AG08396 (cell line): ENCODE measurements at regions not wholly inside any gene's neighbourhood (a gene's known extent, or its start where the extent isn't known, plus 50 kb on each side); places are given as distances from the start of the nearest gene placed in this dataset.
"Not testable (repeated sequence)": the region's sequence is repeated elsewhere in the genome, so short reads cannot be mapped to it uniquely, and the experiment has no call there.

Experiments used
- DNase-seq: peaks from one replicate; pipeline ENCODE4 v3.0.0; 2012; ENCODE audit warnings: low spot score, mixed read lengths

GRCh38 chr3:96324087-96324486, 490.3 kb upstream of the EPHA6 start:
- DNase-seq, result no peak

- DNase-seq, result no peak
Observed at GRCh38 chr3:96330795-96331194, 483.6 kb upstream of the EPHA6 start.

- no peak for DNase-seq
Observed at GRCh38 chr3:96331341-96331740, 483.1 kb upstream of the EPHA6 start.

- no peak for DNase-seq
Observed at GRCh38 chr3:96334779-96335178, 479.6 kb upstream of the EPHA6 start.

- DNase-seq, result no peak
Observed at GRCh38 chr3:96347289-96347688, 467.1 kb upstream of the EPHA6 start.

GRCh38 chr3:96351598-96351997, 462.8 kb upstream of the EPHA6 start:
- DNase-seq, result not testable (repeated sequence)

GRCh38 chr3:96354106-96354505, 460.3 kb upstream of the EPHA6 start:
- DNase-seq, result no peak

- no peak for DNase-seq
Observed at GRCh38 chr3:96354742-96355141, 459.7 kb upstream of the EPHA6 start.

GRCh38 chr3:96361241-96361640, 453.2 kb upstream of the EPHA6 start:
- no peak for DNase-seq

GRCh38 chr3:96370637-96371036, 443.8 kb upstream of the EPHA6 start:
- no peak for DNase-seq

GRCh38 chr3:96410006-96410730, 404.2 kb upstream of the EPHA6 start:
- DNase-seq, result no peak

- peak; percentile 1 for DNase-seq
Observed at GRCh38 chr3:96416549-96417255, 397.7 kb upstream of the EPHA6 start.

- DNase-seq, result no peak
Observed at GRCh38 chr3:96428097-96428496, 386.3 kb upstream of the EPHA6 start.

- no peak for DNase-seq
Observed at GRCh38 chr3:96430079-96430478, 384.3 kb upstream of the EPHA6 start.

GRCh38 chr3:96434651-96435050, 379.7 kb upstream of the EPHA6 start:
- no peak for DNase-seq

- DNase-seq, result no peak
Observed at GRCh38 chr3:96449346-96449745, 365.0 kb upstream of the EPHA6 start.

- DNase-seq, result no peak
Observed at GRCh38 chr3:96449803-96450202, 364.6 kb upstream of the EPHA6 start.

- DNase-seq, result no peak
Observed at GRCh38 chr3:96450699-96451098, 363.7 kb upstream of the EPHA6 start.

GRCh38 chr3:96465521-96465920, 348.9 kb upstream of the EPHA6 start:
- no peak for DNase-seq

- no peak for DNase-seq
Observed at GRCh38 chr3:96466441-96466840, 348.0 kb upstream of the EPHA6 start.

GRCh38 chr3:96467639-96468038, 346.8 kb upstream of the EPHA6 start:
- DNase-seq, result no peak

GRCh38 chr3:96478496-96478895, 335.9 kb upstream of the EPHA6 start:
- DNase-seq, result no peak

- no peak for DNase-seq
Observed at GRCh38 chr3:96480881-96481280, 333.5 kb upstream of the EPHA6 start.

GRCh38 chr3:96483191-96483590, 331.2 kb upstream of the EPHA6 start:
- DNase-seq, result not testable (repeated sequence)
